ENCODE measurements at regions not wholly inside any gene's neighbourhood (a gene's known extent, or its start where the extent isn't known, plus 50 kb on each side); places are given as distances from the start of the nearest gene placed in this dataset.

DNA sequence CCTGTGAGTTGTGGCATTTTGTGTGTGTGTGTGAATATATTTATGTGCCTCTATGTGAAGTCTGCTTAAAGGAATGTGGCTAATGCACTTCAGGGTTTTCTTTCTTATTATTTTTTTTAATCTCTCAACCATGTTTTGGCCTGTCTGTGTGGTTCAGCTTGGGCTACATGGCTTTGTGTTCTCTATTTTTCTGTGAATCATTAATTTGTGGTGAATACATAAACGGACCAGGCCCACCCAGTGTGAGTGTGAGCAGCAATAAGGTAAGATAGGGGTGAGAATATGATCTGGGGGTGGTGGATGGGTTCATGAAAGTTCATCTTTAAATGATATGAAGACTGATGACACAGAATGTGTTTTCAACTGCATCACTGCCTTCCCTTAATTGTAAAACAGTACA is 726.6 kb upstream of the TSPY4 start:
- TF ChIP-seq, protein P1, sequence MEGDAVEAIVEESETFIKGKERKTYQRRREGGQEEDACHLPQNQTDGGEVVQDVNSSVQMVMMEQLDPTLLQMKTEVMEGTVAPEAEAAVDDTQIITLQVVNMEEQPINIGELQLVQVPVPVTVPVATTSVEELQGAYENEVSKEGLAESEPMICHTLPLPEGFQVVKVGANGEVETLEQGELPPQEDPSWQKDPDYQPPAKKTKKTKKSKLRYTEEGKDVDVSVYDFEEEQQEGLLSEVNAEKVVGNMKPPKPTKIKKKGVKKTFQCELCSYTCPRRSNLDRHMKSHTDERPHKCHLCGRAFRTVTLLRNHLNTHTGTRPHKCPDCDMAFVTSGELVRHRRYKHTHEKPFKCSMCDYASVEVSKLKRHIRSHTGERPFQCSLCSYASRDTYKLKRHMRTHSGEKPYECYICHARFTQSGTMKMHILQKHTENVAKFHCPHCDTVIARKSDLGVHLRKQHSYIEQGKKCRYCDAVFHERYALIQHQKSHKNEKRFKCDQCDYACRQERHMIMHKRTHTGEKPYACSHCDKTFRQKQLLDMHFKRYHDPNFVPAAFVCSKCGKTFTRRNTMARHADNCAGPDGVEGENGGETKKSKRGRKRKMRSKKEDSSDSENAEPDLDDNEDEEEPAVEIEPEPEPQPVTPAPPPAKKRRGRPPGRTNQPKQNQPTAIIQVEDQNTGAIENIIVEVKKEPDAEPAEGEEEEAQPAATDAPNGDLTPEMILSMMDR (conservative IDR thresholded peaks at IDR 0.05), result no peak
- no peak overlapping the region for H3K27ac ChIP-seq

DNA sequence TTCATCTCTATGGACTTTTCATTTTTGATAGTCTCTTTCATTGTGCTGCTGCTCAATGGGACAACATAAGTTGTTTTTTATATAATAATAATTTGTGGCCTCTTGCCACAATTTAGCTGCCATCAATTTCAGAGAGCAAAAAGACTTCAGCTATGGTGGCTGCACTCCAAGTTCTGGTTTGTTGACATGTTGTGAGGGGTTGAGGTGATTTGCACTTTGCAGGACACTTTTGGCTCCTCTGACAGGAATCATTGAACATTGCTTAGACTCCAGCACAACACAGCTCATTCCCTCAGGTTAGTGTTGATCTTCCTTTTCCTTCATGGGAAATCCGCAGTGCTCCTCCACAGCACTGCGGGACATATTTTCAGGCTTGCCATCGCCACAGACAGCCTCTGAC is 725.4 kb upstream of the TSPY4 start:
- TF ChIP-seq, protein P1 (conservative IDR thresholded peaks at IDR 0.05), result no peak
- peak overlapping the region; percentile 58 for H3K27ac ChIP-seq

DNA sequence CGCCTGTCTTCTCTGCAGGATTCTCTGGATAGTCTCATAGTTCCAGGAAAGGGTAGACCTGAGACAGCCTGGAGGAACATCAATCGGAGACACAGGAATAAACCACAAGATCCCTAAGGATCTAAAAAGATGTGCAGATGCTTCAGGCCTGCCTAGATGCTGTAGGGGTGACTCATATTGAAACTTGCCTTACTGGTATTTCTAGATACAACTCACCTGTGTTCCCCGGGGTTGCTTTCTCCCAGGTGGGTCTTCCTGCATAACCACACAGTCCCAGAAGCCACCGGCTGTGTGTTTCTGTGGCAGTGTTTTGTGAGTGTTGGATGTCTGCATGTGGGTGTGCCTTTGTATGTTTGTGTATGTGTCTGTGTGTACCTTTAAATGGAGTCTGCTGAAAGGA is 719.0 kb upstream of the TSPY4 start:
- TF ChIP-seq, protein P1 (conservative IDR thresholded peaks at IDR 0.05), result no peak

DNA sequence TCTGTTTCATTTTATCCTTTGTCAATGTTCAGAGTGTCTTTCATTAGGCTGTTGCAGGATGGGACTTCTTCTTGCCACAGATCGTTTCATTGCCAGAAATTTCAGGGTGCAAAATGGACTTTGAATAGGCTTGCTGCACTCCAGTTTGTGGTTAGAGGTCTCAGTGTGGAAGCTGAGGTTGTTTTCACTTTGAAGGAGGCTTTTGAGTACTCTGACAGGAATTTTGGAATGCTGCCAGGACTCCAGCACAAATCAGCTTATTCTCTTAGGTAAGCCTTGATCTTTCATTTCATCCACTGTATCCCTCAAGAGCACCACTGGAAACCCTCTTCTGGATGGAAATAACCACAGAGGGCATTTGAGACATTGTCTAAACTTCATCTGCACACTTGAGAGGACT is 715.1 kb upstream of the TSPY4 start:
- TF ChIP-seq, protein P1 (conservative IDR thresholded peaks at IDR 0.05), result no peak
- H3K27ac ChIP-seq, result no peak overlapping the region

More for the DNA sequence above, 719.0 kb upstream of the TSPY4 start:
- no peak overlapping the region for H3K27ac ChIP-seq

DNA sequence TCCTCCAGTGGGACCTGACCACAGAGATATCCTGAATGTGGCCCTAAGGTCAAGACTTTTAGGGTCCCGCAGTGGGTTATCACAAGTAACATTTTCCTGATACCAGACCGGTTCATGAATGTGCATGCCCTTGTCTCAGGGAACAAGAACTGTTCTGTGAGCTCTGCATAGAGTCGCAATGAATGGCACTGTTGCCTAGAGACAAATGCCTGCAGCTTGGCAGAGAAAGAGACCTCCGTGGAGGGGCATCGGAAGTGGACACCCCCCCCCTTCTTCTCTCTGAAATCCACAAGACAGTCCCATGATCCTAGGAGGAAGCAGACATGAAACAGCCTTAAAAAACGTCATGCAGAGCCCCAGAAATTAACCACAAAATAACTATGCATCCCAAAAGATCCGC is 714.4 kb upstream of the TSPY4 start:
- TF ChIP-seq, protein P1 (conservative IDR thresholded peaks at IDR 0.05), result no peak
- H3K27ac ChIP-seq, result no peak overlapping the region

DNA sequence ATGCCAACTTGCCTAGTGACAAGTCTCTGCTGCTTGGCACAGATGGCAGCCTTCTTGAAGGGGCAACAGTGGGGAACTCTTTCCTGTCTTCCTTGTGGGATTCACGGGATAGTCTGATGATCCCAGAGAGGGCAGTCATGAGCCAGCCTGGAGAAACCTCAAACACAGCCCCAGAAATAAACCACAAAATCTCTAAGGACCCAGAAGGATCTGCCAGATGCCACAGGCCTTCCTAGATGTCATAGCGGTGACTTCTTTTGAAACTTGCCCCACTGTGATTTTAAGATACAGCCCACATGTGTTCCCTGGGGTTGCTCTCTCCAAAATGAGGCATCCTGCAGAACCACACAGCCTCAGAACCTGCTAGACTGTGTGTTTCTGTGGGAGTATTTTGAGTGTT is 707.6 kb upstream of the TSPY4 start:
- TF ChIP-seq, protein P1 (conservative IDR thresholded peaks at IDR 0.05), result no peak
- H3K27ac ChIP-seq, result no peak overlapping the region

DNA sequence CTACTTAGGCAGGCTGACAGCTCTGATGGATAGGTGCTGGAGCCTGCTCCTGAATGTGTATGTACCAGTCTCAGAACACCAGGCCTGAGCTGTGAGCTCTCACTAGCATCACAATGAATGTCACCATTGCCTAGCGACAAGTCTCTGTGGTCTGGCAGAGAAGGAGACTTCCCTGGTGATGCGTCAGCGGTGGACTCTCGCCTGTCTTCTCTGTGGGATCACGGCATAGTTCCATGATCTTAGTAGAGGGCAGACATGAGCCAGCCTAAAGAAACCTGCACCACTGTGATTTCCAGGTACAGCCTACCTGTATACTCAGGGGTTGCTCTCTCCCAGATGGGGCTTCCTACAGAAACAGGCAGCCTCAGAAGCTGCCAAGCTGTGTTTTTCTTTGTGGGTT is 699.2 kb upstream of the TSPY4 start:
- no peak overlapping the region for H3K27ac ChIP-seq
- TF ChIP-seq, protein P1 (conservative IDR thresholded peaks at IDR 0.05), result no peak

DNA sequence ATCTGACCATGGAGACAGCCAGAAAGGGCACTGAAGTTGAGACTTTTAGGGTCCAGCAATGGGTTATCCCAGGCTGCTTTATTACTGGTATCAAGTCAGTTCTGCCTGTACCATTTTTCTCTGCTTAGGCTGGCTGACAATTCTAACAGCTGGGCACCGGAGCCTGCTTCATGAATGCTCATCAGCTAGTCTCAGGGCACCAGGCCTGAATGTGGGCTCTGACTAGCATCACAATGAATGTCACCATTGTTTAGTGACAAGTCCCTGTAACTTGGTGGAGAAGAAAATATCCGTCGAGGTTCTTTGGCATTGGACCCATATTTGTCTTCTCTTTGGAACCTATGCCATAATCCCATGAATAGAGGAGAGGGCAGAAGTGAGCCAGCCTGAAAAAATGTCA is 692.3 kb upstream of the TSPY4 start:
- H3K27ac ChIP-seq, result no peak overlapping the region
- TF ChIP-seq, protein P1 (conservative IDR thresholded peaks at IDR 0.05), result no peak

Measured in VCaP (cell line).